MM.1S (cell line): ENCODE measurements at regions not wholly inside any gene's neighbourhood (a gene's known extent, or its start where the extent isn't known, plus 50 kb on each side); places are given as distances from the start of the nearest gene placed in this dataset.

Experiments used
- CTCF ChIP-seq: fragments of 300-600 bp; sonication (generic); IDR thresholded peaks from 2 replicates; pipeline ENCODE4 v1.5.1; 2016; ENCODE audit warnings: antibody characterized with exemption, low read length, mixed read lengths
- EZH2 ChIP-seq: fragments of 300-600 bp; sonication (generic); optimal IDR thresholded peaks from 2 replicates; pipeline ENCODE3; 2017; ENCODE audit warnings: low read depth, mild to moderate bottlenecking, antibody characterized with exemption, low read length, mixed read lengths

DNA sequence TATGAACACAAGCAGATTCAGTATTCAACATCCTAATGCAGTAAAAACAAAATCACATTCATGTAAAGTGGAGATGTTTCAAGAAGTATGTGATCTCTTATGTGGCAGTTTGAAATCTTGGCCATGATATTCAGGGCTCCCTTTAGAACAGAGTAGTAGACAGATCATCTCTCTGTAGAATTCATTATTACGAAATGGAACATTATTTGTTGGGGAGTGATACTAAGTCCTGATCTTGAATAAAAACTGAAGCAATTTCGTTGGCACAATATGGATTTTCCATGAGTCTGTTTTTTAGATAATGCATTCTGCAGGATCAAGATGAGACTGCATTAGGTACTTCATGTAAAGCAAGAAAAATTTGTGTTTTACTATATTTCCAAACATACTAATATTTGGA lies 264.4 kb upstream of the NRIP1 start:
- no peak for TF ChIP-seq CTCF
- TF ChIP-seq EZH2 = no peak
